Mesenchymal stem cell (in vitro differentiated cells and primary cell): ENCODE measurements at regions not wholly inside any gene's neighbourhood (a gene's known extent, or its start where the extent isn't known, plus 50 kb on each side); places are given as distances from the start of the nearest gene placed in this dataset.

Experiments used
- DNase-seq: peaks from one replicate; pipeline ENCODE4 v3.0.0-alpha.2; 2013
- H2AFZ ChIP-seq: one replicate; pipeline ENCODE4 v1.6.1; 2013; ENCODE audit warnings: low read depth, mild to moderate bottlenecking, control low read depth, inconsistent platforms, low read length, moderate library complexity
- H2AK5ac ChIP-seq: 2 replicates; pipeline ENCODE4 v1.6.1; 2013; ENCODE audit warnings: low read length, moderate library complexity, mild to moderate bottlenecking, inconsistent platforms; ENCODE audit not compliant: severe bottlenecking
- H2BK120ac ChIP-seq: one replicate; pipeline ENCODE4 v1.6.1; 2013; ENCODE audit warnings: low read depth, mild to moderate bottlenecking, inconsistent platforms, low read length, moderate library complexity
- H2BK12ac ChIP-seq, 2 experiments: one replicate each; pipeline ENCODE4 v1.6.1; 2013; ENCODE audit warnings: inconsistent platforms in 2 of 2, low read length in 2 of 2, mild to moderate bottlenecking in 2 of 2, moderate library complexity in 2 of 2, control low read depth in 1 of 2
- H2BK15ac ChIP-seq: one replicate; pipeline ENCODE4 v1.6.1; 2013; ENCODE audit warnings: mild to moderate bottlenecking, low read depth, inconsistent platforms; ENCODE audit not compliant: poor library complexity, severe bottlenecking
- H2BK5ac ChIP-seq: 2 replicates; pipeline ENCODE4 v1.6.1; 2013; ENCODE audit warnings: low read depth, mild to moderate bottlenecking, low read length, control low read depth, inconsistent platforms; ENCODE audit not compliant: poor library complexity, severe bottlenecking
- H3K14ac ChIP-seq, 2 experiments: one replicate each; pipeline ENCODE4 v1.6.1; 2013; ENCODE audit warnings: inconsistent platforms in 2 of 2, low read length in 2 of 2, control low read depth in 1 of 2, mild to moderate bottlenecking in 1 of 2, moderate library complexity in 1 of 2
- H3K18ac ChIP-seq, 2 experiments: one replicate each; pipeline ENCODE4 v1.6.1; 2013; ENCODE audit warnings: inconsistent platforms in 2 of 2, low read length in 2 of 2, control low read depth in 1 of 2, low read depth in 1 of 2, mild to moderate bottlenecking in 1 of 2
- H3K23ac ChIP-seq, 2 experiments: one replicate each; pipeline ENCODE4 v1.6.1; 2013; ENCODE audit warnings: inconsistent platforms in 2 of 2, low read length in 2 of 2, mild to moderate bottlenecking in 2 of 2, moderate library complexity in 2 of 2, control low read depth in 1 of 2
- H3K27ac ChIP-seq: 2 replicates; pipeline ENCODE4 v1.5.1; 2013; ENCODE audit warnings: mild to moderate bottlenecking, moderate library complexity, low read length, control low read depth, inconsistent platforms; ENCODE audit not compliant: poor library complexity, severe bottlenecking
- H3K27me3 ChIP-seq, 2 experiments: 2 replicates each; pipeline versions ENCODE4 v1.6.1 to v1.7.0; 2013; ENCODE audit warnings: low read length in 2 of 2, mild to moderate bottlenecking in 2 of 2, moderate library complexity in 2 of 2, control low read depth in 1 of 2, inconsistent platforms in 1 of 2; ENCODE audit not compliant: control insufficient read depth in 1 of 2, insufficient read depth in 1 of 2
- H3K36me3 ChIP-seq, 2 experiments: 2 replicates each; pipeline versions ENCODE4 v1.6.1 to v1.7.0; 2013; ENCODE audit warnings: low read length in 2 of 2, control low read depth in 1 of 2, inconsistent platforms in 1 of 2, low read depth in 1 of 2, mild to moderate bottlenecking in 1 of 2; ENCODE audit not compliant: insufficient read depth in 2 of 2, control insufficient read depth in 1 of 2
- H3K4ac ChIP-seq, 2 experiments: one replicate each; pipeline ENCODE4 v1.6.1; 2013; ENCODE audit warnings: inconsistent platforms in 2 of 2, low read length in 2 of 2, mild to moderate bottlenecking in 2 of 2, moderate library complexity in 2 of 2, control low read depth in 1 of 2, low read depth in 1 of 2
- H3K4me1 ChIP-seq: 2 replicates; pipeline ENCODE4 v1.6.1; 2013; ENCODE audit warnings: low read depth, low read length, control low read depth; ENCODE audit not compliant: control insufficient read depth, insufficient read depth
- H3K4me2 ChIP-seq: 2 replicates; pipeline ENCODE4 v1.6.1; 2013; ENCODE audit warnings: low read length, mild to moderate bottlenecking, inconsistent platforms; ENCODE audit not compliant: poor library complexity, severe bottlenecking
- H3K4me3 ChIP-seq, 2 experiments: 2 replicates each; pipeline versions ENCODE4 v1.5.1 to v1.7.0; 2013; ENCODE audit warnings: low read length in 2 of 2, mild to moderate bottlenecking in 2 of 2, control low read depth in 1 of 2, low read depth in 1 of 2; ENCODE audit not compliant: insufficient read depth in 1 of 2
- H3K79me1 ChIP-seq: replicated peaks from 2 replicates; pipeline ENCODE4 v1.6.1; 2013; ENCODE audit warnings: mild to moderate bottlenecking, control low read depth, low read length, inconsistent platforms; ENCODE audit not compliant: poor library complexity, severe bottlenecking
- H3K9ac ChIP-seq: 2 replicates; pipeline ENCODE4 v1.7.0; 2013; ENCODE audit warnings: mild to moderate bottlenecking, low read length, moderate library complexity
- H3K9me3 ChIP-seq: 2 replicates; pipeline ENCODE4 v1.7.0; 2013; ENCODE audit warnings: mild to moderate bottlenecking, low read length; ENCODE audit not compliant: control insufficient read depth
- H4K8ac ChIP-seq: one replicate; pipeline ENCODE4 v1.6.1; 2013; ENCODE audit warnings: inconsistent platforms, mild to moderate bottlenecking, low read length, moderate library complexity
- H4K91ac ChIP-seq: one replicate; pipeline ENCODE4 v1.6.1; 2013; ENCODE audit warnings: mild to moderate bottlenecking, low read length, inconsistent platforms
- WGBS: methylation state at CpG from one replicate; pipeline ENCODE4 v1.1.7; 2013; ENCODE audit warnings: mixed read lengths; 5-methylcytosine and 5-hydroxymethylcytosine counted together

DNA sequence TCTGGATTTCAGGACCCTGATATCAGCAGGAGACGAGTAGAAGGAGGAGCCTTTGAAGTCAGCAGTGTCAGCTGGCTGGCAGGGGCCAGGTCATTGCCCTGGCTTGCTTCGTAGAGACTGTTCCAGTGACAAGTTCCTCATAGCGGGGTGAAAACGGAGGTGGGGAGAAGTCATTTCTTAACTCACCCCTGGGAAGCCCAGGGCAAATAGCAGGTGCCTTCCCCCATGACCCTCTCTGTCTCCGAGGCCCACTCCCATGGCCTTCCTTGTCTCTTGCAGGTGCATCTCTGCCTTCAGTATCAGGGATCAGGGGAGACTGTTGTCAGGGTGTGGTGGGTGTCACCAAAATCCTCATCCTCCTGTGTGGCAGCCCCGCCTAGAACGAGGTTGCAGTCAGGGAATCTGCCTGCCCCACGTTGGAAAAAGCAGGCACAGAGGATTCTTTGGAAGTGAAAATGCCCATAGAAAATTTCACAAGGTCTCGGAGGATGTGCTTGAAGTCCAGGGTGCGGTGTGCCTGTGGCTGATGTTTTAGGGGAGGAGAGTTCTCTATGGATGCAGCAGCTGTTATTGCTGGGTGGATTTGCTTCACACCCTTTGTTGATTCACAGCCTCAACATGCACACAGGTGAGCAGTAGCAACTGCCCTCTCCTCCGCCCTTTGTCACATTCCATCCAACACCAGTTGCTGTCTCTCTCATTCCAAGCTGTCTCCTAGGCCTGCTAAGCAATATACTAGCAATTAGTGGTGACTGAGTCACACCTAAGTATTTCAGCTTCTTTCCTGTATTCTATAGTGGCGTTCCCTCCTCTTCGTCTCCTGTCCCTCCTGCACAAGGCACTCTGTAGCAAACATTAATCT is 142.6 kb upstream of the FHL2 start:
- Histone ChIP-seq H3K4ac (no peak overlapping the region), H2BK15ac (no peak overlapping the region), H3K23ac (no peak overlapping the region), H3K9me3 (no peaks in the 10 kb centered on the region), H2BK12ac (no peak overlapping the region), H4K91ac (no peak overlapping the region), H3K27me3 (peaks cover 20 to 64% of the 10 kb centered on the region in 2 experiments), H3K9ac (no peak overlapping the region), H2BK120ac (no peak overlapping the region), H3K27ac (no peak overlapping the region), H3K4me1 (no peaks in the 10 kb centered on the region), H3K18ac (no peak overlapping the region), H3K79me1 (no peaks in the 10 kb centered on the region), H2AFZ (no peak overlapping the region), H3K14ac (no peak overlapping the region), H3K4me3 (no peak overlapping the region), H3K4me2 (no peak overlapping the region), H2AK5ac (no peak overlapping the region), H2BK5ac (no peak overlapping the region), H3K36me3 (no peaks in the 10 kb centered on the region), H4K8ac (no peak overlapping the region)
- DNase-seq: no peak
- WGBS: 84% methylated on average over 13 of the region's 13 CpGs

DNA sequence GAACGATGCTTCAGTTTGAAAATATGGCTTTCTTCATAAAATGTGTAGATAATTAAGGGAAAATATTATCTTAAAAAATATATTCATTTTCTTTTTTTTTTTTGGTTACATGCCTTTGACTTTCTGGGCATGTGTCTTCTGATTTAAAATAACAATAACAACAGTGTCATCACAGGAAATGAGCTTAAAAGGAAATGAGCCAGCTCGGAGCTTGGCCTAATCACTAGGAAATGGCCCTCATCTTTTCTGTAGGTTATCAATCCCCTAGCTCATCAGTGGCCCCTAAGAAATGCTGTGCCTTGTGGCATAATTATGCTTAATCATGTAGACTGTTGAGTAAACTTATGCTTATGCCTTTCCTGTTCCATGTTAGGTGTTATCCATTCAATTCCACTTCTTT is 141.8 kb upstream of the FHL2 start:
- Histone ChIP-seq H3K4ac (no peak overlapping the region), H3K9me3 (no peaks in the 10 kb centered on the region), H3K9ac (no peak overlapping the region), H2BK120ac (no peak overlapping the region), H2BK15ac (no peak overlapping the region), H3K4me2 (no peak overlapping the region), H4K91ac (no peak overlapping the region), H3K18ac (no peak overlapping the region), H4K8ac (no peak overlapping the region), H2BK5ac (no peak overlapping the region), H3K79me1 (no peaks in the 10 kb centered on the region), H3K4me3 (no peak overlapping the region), H2BK12ac (no peak overlapping the region), H3K23ac (no peak overlapping the region), H2AFZ (no peak overlapping the region), H3K4me1 (no peaks in the 10 kb centered on the region), H3K27me3 (peaks cover 21 to 67% of the 10 kb centered on the region in 2 experiments), H3K27ac (no peak overlapping the region), H2AK5ac (no peak overlapping the region), H3K14ac (no peak overlapping the region), H3K36me3 (no peaks in the 10 kb centered on the region)
- no peak for DNase-seq
- 0% methylated on average over 1 of the region's 2 CpGs for WGBS

DNA sequence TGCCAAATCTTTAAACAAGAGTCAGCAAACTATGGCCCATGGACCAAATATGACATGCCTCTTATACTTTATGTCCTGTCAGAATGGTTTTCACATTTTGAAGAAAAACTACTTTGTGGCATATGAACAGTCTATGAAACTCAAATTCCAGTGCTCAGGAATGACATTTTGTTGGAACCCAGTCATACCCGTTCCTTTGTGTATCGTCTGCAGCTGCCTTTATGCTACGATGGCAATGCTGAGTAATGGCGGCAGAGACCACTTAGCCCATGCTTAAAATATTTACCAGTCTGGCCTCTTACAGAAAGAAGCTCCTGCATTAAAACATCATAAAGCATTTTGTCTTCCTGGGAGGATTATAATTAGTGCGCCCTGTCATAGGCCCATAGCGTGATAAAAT is 140.5 kb upstream of the FHL2 start:
- Histone ChIP-seq H3K14ac (no peak overlapping the region), H3K4ac (no peak overlapping the region), H3K4me3 (no peak overlapping the region), H2BK120ac (no peak overlapping the region), H2AFZ (no peak overlapping the region), H3K9ac (no peak overlapping the region), H3K27ac (no peak overlapping the region), H3K4me2 (no peak overlapping the region), H3K9me3 (no peaks in the 10 kb centered on the region), H4K91ac (no peak overlapping the region), H3K18ac (no peak overlapping the region), H2AK5ac (no peak overlapping the region), H3K27me3 (peaks cover 14 to 58% of the 10 kb centered on the region in 2 experiments), H3K4me1 (no peaks in the 10 kb centered on the region), H3K36me3 (no peaks in the 10 kb centered on the region), H2BK15ac (no peak overlapping the region), H3K79me1 (no peaks in the 10 kb centered on the region), H2BK5ac (no peak overlapping the region), H2BK12ac (no peak overlapping the region), H4K8ac (no peak overlapping the region), H3K23ac (no peak overlapping the region)
- WGBS: 87% methylated on average over 4 of the region's 6 CpGs
- DNase-seq: no peak

DNA sequence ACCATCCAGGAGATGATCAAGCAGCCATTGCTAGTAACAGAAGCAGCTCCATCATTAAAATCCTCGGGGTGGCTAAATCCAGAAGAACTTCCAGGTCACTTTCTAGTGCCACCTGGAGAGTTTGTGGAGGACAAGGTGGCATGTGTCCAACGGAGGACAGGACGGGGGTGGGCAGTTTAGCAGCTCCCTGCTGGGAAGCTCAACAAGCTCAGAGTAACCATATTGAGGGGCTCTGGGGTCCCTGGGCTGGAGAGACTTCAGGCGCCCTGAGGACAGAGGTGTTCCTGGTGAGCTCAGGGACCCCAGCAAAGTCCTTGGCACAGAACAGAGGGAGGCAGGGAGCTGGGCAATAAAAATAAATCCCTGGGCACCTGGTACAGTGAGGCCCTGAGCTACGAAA is 140.0 kb upstream of the FHL2 start:
- no peak overlapping the region for H3K4me2 ChIP-seq
- no peaks in the 10 kb centered on the region for H3K4me1 ChIP-seq
- H3K9me3 ChIP-seq: no peaks in the 10 kb centered on the region
- no peak overlapping the region for H2AFZ ChIP-seq
- H4K8ac ChIP-seq: no peak overlapping the region
- H3K36me3 ChIP-seq: no peaks in the 10 kb centered on the region
- H2BK5ac ChIP-seq: no peak overlapping the region
- no peak overlapping the region for H2BK12ac ChIP-seq
- no peak overlapping the region for H3K9ac ChIP-seq
- H3K4ac ChIP-seq: no peak overlapping the region
- H3K27ac ChIP-seq: no peak overlapping the region
- peaks cover 14 to 53% of the 10 kb centered on the region in 2 experiments for H3K27me3 ChIP-seq
- no peak overlapping the region for H3K23ac ChIP-seq
- H2BK15ac ChIP-seq: no peak overlapping the region
- DNase-seq: no peak
- H4K91ac ChIP-seq: no peak overlapping the region
- no peak overlapping the region for H2AK5ac ChIP-seq
- H3K18ac ChIP-seq: no peak overlapping the region
- WGBS: 93% methylated on average over 5 of the region's 5 CpGs
- no peaks in the 10 kb centered on the region for H3K79me1 ChIP-seq
- no peak overlapping the region for H3K4me3 ChIP-seq
- H3K14ac ChIP-seq: no peak overlapping the region
- no peak overlapping the region for H2BK120ac ChIP-seq
